ENCODE measurements at regions not wholly inside any gene's neighbourhood (a gene's known extent, or its start where the extent isn't known, plus 50 kb on each side); places are given as distances from the start of the nearest gene placed in this dataset.
A peak's percentile ranks its signal among the peaks of the same experiment; 100 is the strongest.

DNA sequence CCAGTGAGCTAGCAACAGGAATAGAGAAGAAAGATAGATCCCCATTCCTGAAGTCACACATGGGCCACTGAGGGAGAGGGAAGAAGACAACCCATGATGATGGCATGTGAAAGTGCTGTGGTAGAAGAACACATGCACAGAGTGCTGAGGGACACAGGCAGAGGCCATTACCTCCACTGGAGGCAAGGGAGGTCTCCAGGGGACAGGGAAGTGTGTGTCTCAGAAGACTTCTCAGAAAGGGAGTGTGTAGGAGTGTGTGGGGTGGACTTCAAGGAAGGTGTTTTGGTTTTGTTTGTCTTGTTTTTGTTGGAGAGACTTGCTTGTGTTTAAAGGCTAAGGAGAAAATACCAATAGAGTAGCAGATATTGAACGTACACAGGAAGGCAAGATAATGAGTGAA lies 77.0 kb upstream of the SMARCA2 start:
- no peaks in the 10 kb centered on the region for H3K4me1 ChIP-seq
- TF ChIP-seq, protein P1, sequence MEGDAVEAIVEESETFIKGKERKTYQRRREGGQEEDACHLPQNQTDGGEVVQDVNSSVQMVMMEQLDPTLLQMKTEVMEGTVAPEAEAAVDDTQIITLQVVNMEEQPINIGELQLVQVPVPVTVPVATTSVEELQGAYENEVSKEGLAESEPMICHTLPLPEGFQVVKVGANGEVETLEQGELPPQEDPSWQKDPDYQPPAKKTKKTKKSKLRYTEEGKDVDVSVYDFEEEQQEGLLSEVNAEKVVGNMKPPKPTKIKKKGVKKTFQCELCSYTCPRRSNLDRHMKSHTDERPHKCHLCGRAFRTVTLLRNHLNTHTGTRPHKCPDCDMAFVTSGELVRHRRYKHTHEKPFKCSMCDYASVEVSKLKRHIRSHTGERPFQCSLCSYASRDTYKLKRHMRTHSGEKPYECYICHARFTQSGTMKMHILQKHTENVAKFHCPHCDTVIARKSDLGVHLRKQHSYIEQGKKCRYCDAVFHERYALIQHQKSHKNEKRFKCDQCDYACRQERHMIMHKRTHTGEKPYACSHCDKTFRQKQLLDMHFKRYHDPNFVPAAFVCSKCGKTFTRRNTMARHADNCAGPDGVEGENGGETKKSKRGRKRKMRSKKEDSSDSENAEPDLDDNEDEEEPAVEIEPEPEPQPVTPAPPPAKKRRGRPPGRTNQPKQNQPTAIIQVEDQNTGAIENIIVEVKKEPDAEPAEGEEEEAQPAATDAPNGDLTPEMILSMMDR (IDR thresholded peaks at IDR 0.05): no peak
- no peak overlapping the region for H2AFZ ChIP-seq

GRCh38 chr9:1938675-1939170 lies 76.4 kb upstream of the SMARCA2 start:
- Histone ChIP-seq H3K79me2 (no peaks in the 10 kb centered on the region), H3K9me3 (ENCODE audit: control insufficient read depth, low read length) (no peaks in the 10 kb centered on the region), H2AFZ (no peak overlapping the region), H3K4me3 (ENCODE audit: low read depth, low read length) (no peak overlapping the region), H3K9ac (no peak overlapping the region), H3K4me1 (no peaks in the 10 kb centered on the region), H3K27me3 (ENCODE audit: control insufficient read depth, insufficient read depth, low read length) (no peaks in the 10 kb centered on the region), H3K27ac (no peak overlapping the region), H3K4me2 (ENCODE audit: low read length) (no peak overlapping the region), H3K36me3 (ENCODE audit: control insufficient read depth, insufficient read depth, low read length) (no peaks in the 10 kb centered on the region)
- TF ChIP-seq, protein P1 (IDR thresholded peaks at IDR 0.05): no peak

More for the DNA sequence above, 77.0 kb upstream of the SMARCA2 start:
- Histone ChIP-seq H3K79me2 (no peaks in the 10 kb centered on the region), H3K4me2 (ENCODE audit: low read length) (no peak overlapping the region), H3K27ac (no peak overlapping the region), H3K9ac (no peak overlapping the region), H3K36me3 (ENCODE audit: control insufficient read depth, insufficient read depth, low read length) (no peaks in the 10 kb centered on the region), H3K27me3 (ENCODE audit: control insufficient read depth, insufficient read depth, low read length) (no peaks in the 10 kb centered on the region), H3K4me3 (ENCODE audit: low read depth, low read length) (no peak overlapping the region), H3K9me3 (ENCODE audit: control insufficient read depth, low read length) (no peaks in the 10 kb centered on the region)

- Histone ChIP-seq H3K79me2 (no peaks in the 10 kb centered on the region), H3K9me3 (ENCODE audit: control insufficient read depth, low read length) (no peaks in the 10 kb centered on the region), H3K4me3 (ENCODE audit: low read depth, low read length) (no peak overlapping the region), H3K4me1 (no peaks in the 10 kb centered on the region), H2AFZ (no peak overlapping the region), H3K9ac (no peak overlapping the region), H3K4me2 (ENCODE audit: low read length) (no peak overlapping the region), H3K36me3 (ENCODE audit: control insufficient read depth, insufficient read depth, low read length) (no peaks in the 10 kb centered on the region), H3K27me3 (ENCODE audit: control insufficient read depth, insufficient read depth, low read length) (no peaks in the 10 kb centered on the region), H3K27ac (no peak overlapping the region)
- TF ChIP-seq, protein P1 (IDR thresholded peaks at IDR 0.05): no peak
Observed at GRCh38 chr9:1939466-1939865, 75.7 kb upstream of the SMARCA2 start.

GRCh38 chr9:1939926-1940368 lies 75.2 kb upstream of the SMARCA2 start:
- no peak overlapping the region for H3K9ac ChIP-seq

DNA sequence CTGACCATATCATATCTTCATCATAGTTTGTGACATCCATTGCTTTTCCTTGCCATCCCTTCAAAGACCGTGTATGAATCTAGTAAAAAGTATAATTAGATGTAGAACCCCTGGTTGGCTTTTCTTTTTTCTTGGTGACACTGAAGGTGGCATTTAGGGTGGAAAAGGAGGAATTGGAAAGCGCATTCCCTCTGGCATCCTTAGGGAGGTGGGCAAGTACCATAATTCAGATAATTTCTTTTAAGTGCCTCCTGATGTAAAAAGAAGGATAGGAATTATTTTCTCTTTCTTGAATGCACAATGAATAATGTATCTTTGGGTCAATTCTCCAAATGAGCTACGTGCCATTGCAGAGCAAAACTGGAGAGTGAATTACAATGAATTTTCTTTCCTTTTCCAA lies 73.2 kb upstream of the SMARCA2 start:
- Histone ChIP-seq H3K9me3 (ENCODE audit: control insufficient read depth, low read length) (no peaks in the 10 kb centered on the region), H2AFZ (no peak overlapping the region), H3K4me3 (ENCODE audit: low read depth, low read length) (no peak overlapping the region), H3K4me2 (ENCODE audit: low read length) (no peak overlapping the region), H3K79me2 (no peaks in the 10 kb centered on the region), H3K36me3 (ENCODE audit: control insufficient read depth, insufficient read depth, low read length) (no peaks in the 10 kb centered on the region), H3K27ac (no peak overlapping the region), H3K27me3 (ENCODE audit: control insufficient read depth, insufficient read depth, low read length) (no peaks in the 10 kb centered on the region), H3K4me1 (no peaks in the 10 kb centered on the region), H3K9ac (no peak overlapping the region)
- TF ChIP-seq, protein P1 (IDR thresholded peaks at IDR 0.05): no peak

More at GRCh38 chr9:1939926-1940368, 75.2 kb upstream of the SMARCA2 start:
- no peaks in the 10 kb centered on the region for H3K36me3 ChIP-seq (ENCODE audit: control insufficient read depth, insufficient read depth, low read length)
- no peak overlapping the region for H2AFZ ChIP-seq
- H3K27ac ChIP-seq: no peak overlapping the region
- no peaks in the 10 kb centered on the region for H3K9me3 ChIP-seq (ENCODE audit: control insufficient read depth, low read length)
- H3K4me2 ChIP-seq (ENCODE audit: low read length): no peak overlapping the region
- H3K4me1 ChIP-seq: no peaks in the 10 kb centered on the region
- no peak overlapping the region for H3K4me3 ChIP-seq (ENCODE audit: low read depth, low read length)
- TF ChIP-seq, protein P1 (IDR thresholded peaks at IDR 0.05): peak; percentile 52
- no peaks in the 10 kb centered on the region for H3K79me2 ChIP-seq
- H3K27me3 ChIP-seq (ENCODE audit: control insufficient read depth, insufficient read depth, low read length): no peaks in the 10 kb centered on the region

Measured in parathyroid adenoma (tissue), 2 donors.